Stimulated activated naive CD8-positive, alpha-beta T cell treated with anti-CD3 and anti-CD28 coated beads, Interleukin-15, Interleukin-2, amounts not matched to agents 100 U/mL and 50 U/mL, for 24 hours (primary cell): ENCODE measurements at regions not wholly inside any gene's neighbourhood (a gene's known extent, or its start where the extent isn't known, plus 50 kb on each side); places are given as distances from the start of the nearest gene placed in this dataset.

Experiments used
- ATAC-seq: fragments of 150-1000 bp; cut with Tn5 transposase; one replicate; pipeline ENCODE4 v1.10.0; 2021
- DNase-seq: peaks from one replicate; pipeline ENCODE4 v3.0.0; 2021

DNA sequence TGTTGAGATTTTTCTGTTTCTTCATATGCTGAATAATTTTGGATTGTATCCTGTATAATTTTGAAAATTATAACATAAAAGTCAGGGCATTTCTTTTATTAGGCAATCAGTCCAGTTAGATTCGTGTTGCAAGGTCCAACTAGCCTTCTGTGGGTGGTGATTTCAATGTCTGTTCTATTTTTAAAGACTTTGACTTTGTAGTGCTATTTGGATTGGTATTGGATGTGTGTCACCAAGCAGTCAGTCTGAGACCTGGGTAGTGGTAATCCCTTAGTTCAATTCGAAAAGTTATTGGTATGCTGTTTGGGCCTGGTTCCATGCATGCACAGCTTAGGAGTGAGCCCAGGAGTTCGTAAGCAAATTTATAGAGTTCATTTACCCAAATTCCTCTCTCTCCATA is 82.2 kb downstream of the EPDR1 start:
- no peak for DNase-seq
- no peak for ATAC-seq

GRCh38 chr7:38006559-38006958 is 86.1 kb downstream of the EPDR1 start:
- ATAC-seq, result no peak
- no peak for DNase-seq

DNA sequence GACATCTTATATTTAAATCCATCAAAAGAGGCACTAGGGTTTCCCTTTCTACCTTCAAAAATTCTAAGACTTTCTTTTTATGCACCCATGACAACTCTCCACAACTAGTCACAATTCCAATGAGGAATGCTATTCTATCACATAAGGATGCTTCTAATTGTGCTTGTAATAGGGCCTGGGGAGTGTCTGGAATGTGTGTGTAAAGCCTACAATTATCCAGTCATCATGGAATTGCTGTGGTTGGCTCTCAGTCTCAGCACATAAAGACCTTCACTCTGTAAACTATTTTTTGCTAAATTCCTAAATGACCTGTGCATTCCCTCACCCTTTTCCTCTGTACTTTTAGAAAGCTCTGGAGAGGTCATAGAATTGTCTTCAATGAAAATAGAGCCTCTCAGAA is 86.7 kb downstream of the EPDR1 start:
- DNase-seq (no peak), ATAC-seq (no peak)

GRCh38 chr7:38013246-38013645 is 92.8 kb downstream of the EPDR1 start:
- no peak for ATAC-seq
- no peak for DNase-seq

- ATAC-seq, result no peak
Observed at GRCh38 chr7:38016567-38016966, 96.1 kb downstream of the EPDR1 start.

GRCh38 chr7:38017320-38017719 is 96.9 kb downstream of the EPDR1 start:
- DNase-seq, result no peak
- ATAC-seq, result no peak

More at GRCh38 chr7:38016567-38016966, 96.1 kb downstream of the EPDR1 start:
- DNase-seq, result no peak

DNA sequence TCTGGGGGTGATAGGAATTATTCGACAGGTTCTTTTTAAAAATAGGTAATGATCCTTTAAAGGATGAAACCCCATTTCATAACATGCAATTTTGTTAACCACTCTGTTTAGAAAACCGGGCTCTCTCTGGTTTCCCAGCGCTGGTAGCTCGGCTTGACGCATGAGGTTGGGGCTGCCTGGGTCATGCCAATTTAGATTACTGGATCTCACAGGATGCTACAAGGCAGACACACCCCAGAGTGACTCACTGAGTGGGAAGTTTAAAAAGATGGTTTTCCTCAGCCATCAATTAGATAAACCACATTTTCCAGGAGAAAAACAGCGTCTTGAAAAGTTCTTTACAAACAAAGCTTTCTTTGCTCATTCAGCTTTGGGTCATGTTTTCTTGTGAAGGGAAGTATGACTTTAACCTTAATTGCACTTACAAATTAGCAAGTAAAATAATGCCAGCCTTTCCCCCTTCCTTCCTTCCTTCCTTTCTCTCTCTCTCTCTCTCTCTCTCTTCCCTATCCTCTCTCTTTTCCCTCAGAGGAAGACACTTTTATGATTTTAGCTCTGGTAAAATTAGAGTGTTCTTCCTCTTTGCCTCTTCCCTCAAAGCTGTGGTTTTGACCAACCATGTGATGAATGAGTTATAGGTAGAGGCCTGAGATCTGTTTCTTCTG is 99.8 kb downstream of the EPDR1 start:
- DNase-seq, result no peak
- ATAC-seq, result no peak

- DNase-seq (no peak), ATAC-seq (no peak)
Observed at GRCh38 chr7:38021892-38022291, 101.5 kb downstream of the EPDR1 start.

DNA sequence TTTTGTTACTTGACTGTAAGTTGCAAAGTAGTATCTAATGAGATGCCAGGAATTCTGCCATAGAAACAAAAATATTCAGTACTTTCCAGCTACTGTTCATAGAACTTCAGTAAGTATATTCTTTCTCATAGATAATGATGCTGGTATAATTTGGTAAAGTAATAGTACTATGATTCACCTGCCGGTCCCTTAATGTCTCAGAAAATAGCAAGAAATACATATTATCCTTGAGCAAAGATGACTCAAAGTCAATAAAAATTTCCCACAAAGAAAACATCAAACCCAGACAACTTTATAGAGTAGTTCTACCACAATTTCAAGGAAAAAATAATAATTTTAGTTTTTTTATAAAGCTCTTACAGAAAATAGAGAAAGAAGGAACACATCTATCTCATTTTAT is 105.4 kb downstream of the EPDR1 start:
- no peak for ATAC-seq
- no peak for DNase-seq

DNA sequence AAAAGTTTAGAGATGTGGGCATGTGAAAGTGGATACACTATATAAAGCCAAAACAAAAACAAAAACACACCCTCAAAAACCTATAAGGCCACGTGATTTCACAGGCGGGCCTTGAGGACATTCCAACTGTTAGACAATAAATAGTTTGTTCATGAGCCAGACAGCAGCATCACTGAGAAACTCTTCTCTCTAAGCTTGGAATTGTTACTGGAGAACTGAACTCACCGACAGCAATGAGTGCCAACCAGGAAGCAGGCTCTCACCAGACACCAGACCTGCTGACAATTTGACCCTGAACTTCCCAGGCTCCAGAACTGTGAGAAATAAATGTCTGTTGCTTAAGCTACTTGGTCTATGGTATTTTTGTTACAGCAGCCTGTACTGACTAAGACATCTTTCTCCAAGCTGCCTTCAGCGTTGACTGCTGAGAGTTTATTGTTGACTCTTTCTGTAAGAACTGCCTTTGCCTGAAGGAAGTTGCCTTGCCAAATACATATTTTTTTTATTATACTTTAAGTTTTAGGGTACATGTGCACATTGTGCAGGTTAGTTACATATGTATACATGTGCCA is 107.5 kb downstream of the EPDR1 start:
- DNase-seq (no peak), ATAC-seq (no peak)

DNA sequence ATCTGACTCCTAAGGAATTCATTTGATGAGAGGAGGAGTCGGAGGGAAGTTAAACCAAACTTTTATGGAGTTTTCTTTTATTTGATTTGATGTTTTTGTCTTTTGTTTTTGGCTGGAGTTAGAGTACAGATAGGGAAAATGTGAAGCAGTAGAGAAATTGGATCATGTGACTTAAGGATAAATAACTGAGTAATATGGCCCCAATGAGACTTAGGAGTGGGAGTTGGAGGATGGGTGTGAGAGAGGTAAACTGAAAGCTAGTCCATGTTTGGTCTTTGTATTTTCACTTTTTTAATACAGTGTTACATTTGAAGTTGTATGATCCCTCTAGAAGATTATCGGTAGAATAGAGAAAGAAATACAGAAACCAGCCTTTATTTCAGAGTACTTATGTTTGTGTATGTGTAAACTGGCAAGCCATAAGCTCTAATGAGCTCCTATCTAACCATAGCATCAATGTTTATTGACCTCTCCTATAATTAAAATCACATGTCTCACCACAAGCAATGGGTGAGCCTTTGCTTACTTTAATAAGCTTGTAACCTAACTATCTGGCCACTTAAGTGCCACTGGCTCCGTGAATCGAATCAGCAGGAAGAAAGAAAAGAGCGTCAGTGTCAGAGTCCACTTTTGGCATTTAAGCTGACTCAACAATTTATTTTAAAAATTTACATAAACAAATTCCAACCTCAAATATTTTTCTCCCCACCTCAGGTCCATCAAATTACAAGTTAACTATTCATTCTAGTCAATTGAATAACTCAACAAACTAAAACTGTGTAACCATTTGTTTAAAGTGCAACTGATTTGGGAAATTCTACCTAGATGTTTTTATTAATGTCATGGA is 113.8 kb downstream of the EPDR1 start:
- ATAC-seq, result no peak
- no peak for DNase-seq

GRCh38 chr7:38040831-38041230 is 120.4 kb downstream of the EPDR1 start:
- no peak for DNase-seq
- ATAC-seq, result no peak

- DNase-seq (no peak), ATAC-seq (no peak)
Observed at GRCh38 chr7:38049679-38050078, 128.4 kb upstream of the STARD3NL start.

DNA sequence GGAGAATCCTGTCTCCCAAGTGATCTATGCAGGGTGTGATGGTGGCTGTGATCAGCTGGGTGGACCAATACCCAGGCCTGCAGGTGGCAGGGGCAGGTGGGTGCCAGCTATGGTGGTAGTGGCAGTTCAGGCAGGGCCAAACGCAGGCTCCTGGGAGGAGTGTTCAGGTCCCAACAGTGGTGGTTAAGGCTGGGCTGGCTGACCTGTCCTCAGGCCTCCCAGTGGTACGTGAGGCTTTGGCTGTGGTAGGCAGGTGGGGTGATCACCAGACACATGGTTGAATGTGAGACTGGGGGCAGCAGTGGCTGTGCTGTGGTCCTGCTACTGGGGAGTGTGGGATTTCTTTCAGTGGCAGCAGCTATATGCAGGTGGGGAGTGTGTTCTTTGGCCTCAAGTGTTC is 126.7 kb upstream of the STARD3NL start:
- no peak for ATAC-seq
- DNase-seq, result no peak

GRCh38 chr7:38051786-38052185 is 126.3 kb upstream of the STARD3NL start:
- no peak for DNase-seq
- no peak for ATAC-seq

GRCh38 chr7:38052786-38053185 is 125.3 kb upstream of the STARD3NL start:
- DNase-seq, result no peak

GRCh38 chr7:38054199-38054598 is 123.8 kb upstream of the STARD3NL start:
- no peak for ATAC-seq

More at GRCh38 chr7:38052786-38053185, 125.3 kb upstream of the STARD3NL start:
- ATAC-seq, result no peak

GRCh38 chr7:38057829-38058228 is 120.2 kb upstream of the STARD3NL start:
- no peak for DNase-seq
- no peak for ATAC-seq

More at GRCh38 chr7:38054199-38054598, 123.8 kb upstream of the STARD3NL start:
- DNase-seq, result no peak

GRCh38 chr7:38060116-38060515 is 117.9 kb upstream of the STARD3NL start:
- ATAC-seq (no peak), DNase-seq (no peak)

DNA sequence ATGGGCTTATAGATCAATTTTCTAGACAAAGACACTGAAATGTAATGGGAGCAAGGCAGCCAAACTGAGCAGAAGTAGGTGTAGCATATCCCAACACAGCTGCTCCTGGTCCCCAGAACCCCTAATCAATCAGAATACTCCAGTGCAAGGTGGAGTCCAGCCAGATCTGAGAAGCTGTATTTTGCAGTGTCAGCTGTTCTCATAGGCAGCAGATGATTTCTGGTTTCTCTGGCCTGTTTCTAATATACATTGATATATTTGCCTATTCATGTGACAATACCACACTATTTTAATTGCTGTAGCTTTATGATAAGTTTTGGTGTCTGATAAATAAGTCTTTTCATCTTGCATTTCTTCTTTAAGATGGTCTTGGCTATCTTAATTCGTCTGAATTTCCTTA is 117.4 kb upstream of the STARD3NL start:
- DNase-seq, result no peak
- ATAC-seq, result no peak

DNA sequence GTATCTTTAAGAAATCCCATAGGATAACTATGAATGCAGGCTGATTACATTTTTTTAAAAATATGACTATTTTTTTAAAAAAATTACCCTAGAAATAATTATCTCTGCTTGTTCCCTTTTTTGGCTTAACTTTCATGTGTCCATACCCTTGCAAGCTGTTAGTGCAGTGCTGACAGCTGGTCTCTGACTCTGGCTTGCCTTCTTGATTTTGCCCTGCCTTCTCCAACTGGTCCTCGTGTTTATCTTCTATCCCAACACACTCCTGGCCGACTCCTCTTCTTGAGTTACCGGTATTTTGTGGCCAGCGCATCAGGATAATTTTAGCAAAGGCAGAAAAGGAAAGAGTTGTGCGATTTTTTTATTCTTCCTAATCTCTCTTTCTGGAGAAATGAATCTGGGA is 111.7 kb upstream of the STARD3NL start:
- no peak for ATAC-seq
- no peak for DNase-seq

GRCh38 chr7:38068461-38068860 is 109.6 kb upstream of the STARD3NL start:
- ATAC-seq, result no peak
- DNase-seq, result no peak

GRCh38 chr7:38069052-38069451 is 109.0 kb upstream of the STARD3NL start:
- no peak for ATAC-seq
- DNase-seq, result no peak
